DMS79 treated with DMSO at 0.1 percent for 48 hours (cell line): ENCODE measurements at regions not wholly inside any gene's neighbourhood (a gene's known extent, or its start where the extent isn't known, plus 50 kb on each side); places are given as distances from the start of the nearest gene placed in this dataset.
A peak's percentile ranks its signal among the peaks of the same experiment; 100 is the strongest.
"Not testable (repeated sequence)": the region's sequence is repeated elsewhere in the genome, so short reads cannot be mapped to it uniquely, and the experiment has no call there.

ENCODE experiments used
- DNase-seq: peaks from one replicate; lab custom pipeline; 2025; lab: John Stamatoyannopoulos, UW

DNA sequence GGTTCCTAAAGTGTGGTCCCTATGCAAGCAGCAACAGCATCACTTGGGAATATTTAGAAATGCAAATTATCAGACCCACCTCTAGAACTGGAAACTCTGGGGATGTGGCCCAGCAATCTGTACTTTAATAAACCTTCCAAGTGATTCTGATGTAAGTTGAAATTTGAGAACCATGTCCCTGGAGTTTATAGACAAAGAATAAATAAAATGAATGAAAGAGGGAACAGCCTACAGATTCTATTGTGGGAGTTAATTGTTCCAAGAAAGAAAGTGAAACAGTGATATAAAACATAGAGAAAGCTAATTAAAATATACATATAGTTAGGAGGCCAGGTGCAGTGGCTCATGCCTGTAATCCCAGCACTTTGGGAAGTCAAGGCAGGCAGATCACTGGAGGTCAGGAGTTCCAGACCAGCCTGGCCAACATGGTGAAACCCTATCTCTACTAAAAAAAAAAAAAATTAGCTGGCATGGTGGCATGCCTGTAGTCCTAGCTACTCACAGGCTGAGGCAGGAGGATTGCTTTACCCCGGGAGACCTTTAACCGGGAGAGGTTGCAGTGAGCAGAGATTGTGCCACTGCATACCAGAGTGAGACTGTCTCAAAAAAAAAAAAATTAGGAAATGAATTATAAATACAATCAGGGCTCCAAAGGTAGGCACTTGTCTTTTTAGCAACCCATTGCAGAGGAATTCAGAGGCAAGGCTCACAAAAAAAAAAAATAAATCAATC, 507.5 kb downstream of the NAV3 start:
- DNase-seq, result no peak

DNA sequence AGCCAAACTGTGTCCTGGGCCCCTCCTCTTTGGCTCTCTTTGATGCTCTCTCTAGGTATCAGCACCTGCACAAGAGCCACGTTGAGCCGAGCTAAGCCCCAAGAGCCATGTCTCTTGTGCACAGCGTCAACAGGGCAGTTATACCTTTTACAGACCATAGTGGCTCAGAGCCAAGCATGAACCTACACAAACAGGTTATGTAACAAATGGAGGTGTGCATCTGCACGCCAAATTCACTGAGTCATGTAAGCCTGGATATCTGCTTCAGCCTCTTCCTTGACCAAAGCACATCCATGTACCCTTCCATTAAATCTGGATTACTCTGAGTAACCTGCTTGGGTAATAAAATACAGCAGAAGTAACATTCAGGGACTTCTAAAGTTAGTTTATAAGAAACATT, 509.7 kb downstream of the NAV3 start:
- no peak for DNase-seq

DNA sequence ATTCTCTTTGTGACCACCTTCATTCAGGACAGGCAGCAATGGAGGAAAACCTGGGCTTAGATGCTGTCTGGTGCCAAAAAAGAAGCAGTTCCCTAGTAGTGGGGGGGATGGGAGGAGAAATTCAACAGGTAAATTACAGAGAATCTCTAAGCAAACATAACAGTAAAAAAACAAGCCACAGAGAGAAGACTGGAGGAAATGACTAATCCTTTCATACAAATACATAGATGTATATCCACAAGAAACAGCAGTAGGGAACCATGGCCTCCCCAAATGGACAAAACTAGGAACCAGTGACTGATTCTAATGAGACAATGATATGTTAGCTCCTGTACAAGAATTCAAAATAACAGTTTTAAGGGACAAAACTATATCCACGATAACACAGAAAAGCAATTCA, 513.0 kb downstream of the NAV3 start:
- no peak for DNase-seq

- DNase-seq, result no peak
Measured at GRCh38 chr12:78359520-78359919, 505.1 kb upstream of the SYT1 start.

DNA sequence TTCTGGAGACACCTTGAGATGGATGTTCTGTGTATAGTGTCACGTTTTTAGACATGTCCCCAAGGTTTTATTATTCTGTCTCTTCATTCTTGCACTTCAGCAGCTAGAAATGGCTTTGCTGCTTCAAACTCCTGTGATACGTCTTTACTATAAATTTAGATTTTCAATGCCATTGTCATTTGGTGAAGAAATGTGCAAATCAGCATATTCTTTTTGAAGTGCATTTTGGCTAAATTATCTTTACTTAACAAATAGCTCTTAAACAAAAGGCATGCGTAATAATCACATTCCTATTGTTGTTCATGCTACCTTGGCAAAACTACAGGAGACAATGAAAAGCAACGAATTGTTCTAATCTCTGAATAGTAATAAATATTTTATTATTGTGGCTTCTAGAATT, 502.9 kb upstream of the SYT1 start:
- DNase-seq, result no peak

DNA sequence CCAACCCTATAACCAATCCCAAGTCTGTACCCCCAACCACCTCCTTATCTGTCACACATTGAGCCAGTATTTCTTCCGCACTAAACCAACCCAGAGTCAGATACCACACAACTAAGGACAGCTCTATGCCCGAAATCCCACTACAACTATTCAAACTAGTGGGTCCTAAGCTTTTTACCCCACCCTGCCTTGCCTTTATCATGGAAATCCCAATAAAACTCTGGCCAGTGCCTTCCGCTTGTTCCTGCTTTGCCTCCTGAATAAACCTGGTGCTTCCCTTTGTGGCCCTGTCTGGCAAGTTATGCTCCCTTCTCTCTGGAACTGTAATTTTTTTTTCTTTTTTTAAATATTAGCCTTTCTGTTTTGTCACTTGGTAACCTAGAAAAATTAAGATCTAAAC, 493.3 kb upstream of the SYT1 start:
- DNase-seq, result no peak

GRCh38 chr12:78375461-78375860, 489.1 kb upstream of the SYT1 start:
- no peak for DNase-seq

DNA sequence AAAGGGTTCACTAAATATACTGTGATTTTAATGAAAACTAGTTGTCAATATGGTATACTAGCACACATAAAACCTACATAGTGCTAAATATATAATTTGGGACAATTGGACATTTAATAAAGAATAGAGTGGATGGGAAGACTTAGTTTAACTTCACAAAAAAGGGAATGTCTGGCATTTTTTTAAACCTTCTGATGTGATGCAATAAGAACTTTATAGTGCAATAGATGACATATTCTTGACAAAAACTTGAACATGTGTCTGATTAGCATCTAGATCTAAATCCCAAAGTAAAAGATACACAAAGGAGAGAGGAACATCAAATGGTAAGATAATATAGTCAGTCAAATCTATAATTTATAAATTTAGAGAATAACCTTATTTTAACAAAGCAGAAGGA, 488.3 kb upstream of the SYT1 start:
- DNase-seq, result no peak

GRCh38 chr12:78379065-78379464, 485.5 kb upstream of the SYT1 start:
- DNase-seq, result not testable (repeated sequence)

DNA sequence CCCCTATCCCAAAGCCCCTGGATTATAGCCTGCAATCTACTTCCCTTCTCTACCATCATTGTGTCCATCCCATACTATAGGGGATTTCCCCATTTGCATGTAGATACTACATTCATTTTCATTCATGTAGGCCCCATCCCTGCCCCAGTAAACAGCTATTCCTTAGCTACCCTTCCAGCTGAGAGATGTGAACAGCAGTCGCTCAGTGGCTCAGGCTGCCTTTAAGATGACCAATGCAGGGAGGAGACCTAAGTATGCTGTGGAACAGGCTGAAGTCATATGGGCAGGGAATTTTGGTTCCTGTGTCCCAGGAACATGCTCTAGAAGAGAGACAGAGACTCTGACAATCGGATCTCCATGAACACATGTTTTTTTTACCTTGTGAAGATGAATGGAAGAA, 481.2 kb upstream of the SYT1 start:
- DNase-seq, result no peak

DNA sequence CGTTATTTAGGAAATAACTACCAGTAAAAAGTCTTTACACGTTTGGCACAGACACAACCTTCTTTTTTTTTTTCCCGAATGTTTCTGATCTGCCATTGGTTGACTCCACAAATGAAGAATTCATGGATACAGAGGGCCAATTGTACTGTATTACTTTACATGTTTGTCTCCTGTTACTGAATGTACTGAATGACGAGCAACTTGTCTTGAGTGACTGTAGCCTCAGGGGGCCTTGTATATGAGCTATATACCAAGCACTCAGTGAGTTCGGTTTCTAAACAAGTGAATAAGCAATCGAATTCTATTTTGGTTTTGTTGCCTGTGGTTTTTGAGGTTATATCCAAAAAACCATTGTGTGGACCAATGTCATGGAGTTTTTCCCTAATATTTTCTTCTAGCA, 480.0 kb upstream of the SYT1 start:
- DNase-seq, result no peak

GRCh38 chr12:78385541-78385940, 479.0 kb upstream of the SYT1 start:
- no peak for DNase-seq

GRCh38 chr12:78386871-78387270, 477.7 kb upstream of the SYT1 start:
- no peak for DNase-seq

- no peak for DNase-seq
Measured at GRCh38 chr12:78387721-78388120, 476.9 kb upstream of the SYT1 start.

- DNase-seq, result no peak
Measured at GRCh38 chr12:78388461-78388860, 476.1 kb upstream of the SYT1 start.

GRCh38 chr12:78390920-78391319, 473.7 kb upstream of the SYT1 start:
- no peak for DNase-seq

GRCh38 chr12:78392918-78393317, 471.7 kb upstream of the SYT1 start:
- no peak for DNase-seq

GRCh38 chr12:78395961-78396360, 468.6 kb upstream of the SYT1 start:
- DNase-seq, result no peak

GRCh38 chr12:78396538-78396937, 468.0 kb upstream of the SYT1 start:
- DNase-seq, result no peak

DNA sequence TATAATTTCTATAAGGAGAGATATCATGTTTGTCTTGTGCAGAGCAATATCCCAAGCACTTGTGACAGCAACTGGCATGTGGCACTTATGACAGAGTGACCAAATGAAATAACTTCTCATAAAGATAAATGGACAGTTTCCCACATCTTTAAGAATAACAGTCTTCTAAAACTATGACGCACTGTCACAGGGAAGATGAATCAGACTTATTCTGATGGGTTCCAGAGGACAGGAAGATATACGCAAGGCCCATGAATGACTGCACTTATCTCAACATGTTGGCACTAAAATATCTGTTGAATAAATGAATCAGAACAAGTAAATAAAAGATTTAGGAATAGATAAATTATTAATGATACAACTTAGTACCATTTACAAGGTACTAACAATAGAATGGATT, 465.8 kb upstream of the SYT1 start:
- no peak for DNase-seq

GRCh38 chr12:78402366-78403134, 462.0 kb upstream of the SYT1 start:
- no peak for DNase-seq

DNA sequence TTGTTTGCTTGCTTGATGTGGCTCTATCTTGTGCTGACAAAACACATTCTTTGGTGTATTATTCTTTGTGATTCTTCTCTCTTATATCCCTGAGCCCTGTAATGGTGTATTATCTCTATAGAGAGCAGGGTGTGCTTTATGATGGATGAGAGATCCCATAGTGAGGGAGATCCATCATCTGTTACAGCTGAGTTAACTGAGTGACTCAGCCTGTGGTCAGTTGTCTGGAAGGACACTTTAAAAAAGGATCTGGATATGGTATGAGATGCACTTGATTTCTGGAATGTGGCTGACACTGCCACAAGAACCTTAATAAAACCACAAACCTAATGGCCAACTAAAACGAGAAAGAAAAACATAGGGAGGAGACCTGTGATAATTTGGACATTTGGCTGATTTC, 461.4 kb upstream of the SYT1 start:
- DNase-seq, result no peak

DNA sequence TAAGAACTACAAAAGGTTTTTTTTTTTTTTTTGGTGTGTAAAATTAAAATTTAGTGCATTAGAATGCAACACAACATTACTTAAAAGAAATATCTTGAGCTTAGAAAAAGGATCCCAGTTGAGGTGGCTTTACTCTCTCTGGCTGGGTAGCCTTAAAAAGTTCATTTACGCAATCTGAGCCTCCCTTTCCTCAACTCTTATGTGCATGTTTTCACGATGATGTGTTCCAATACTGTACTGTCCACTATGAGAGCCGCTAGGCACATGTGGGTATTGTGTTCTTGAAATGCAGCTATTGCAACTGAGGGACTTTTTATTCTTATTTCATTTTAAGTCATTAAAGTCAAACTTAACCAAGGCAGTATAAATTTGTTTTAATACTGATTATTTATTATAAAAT, 460.9 kb upstream of the SYT1 start:
- no peak for DNase-seq

- peak; percentile 14 for DNase-seq
Measured at GRCh38 chr12:78406213-78406612, 458.4 kb upstream of the SYT1 start.
